HG02885 (cell line): ENCODE measurements at regions not wholly inside any gene's neighbourhood (a gene's known extent, or its start where the extent isn't known, plus 50 kb on each side); places are given as distances from the start of the nearest gene placed in this dataset.

Source experiments
- ATAC-seq: cut with Tn5 transposase; IDR thresholded peaks from one replicate; pipeline ENCODE4 v1.9.1; 2021; ENCODE audit warnings: mild to moderate bottlenecking; ENCODE audit not compliant: unreplicated experiment, poor library complexity

DNA sequence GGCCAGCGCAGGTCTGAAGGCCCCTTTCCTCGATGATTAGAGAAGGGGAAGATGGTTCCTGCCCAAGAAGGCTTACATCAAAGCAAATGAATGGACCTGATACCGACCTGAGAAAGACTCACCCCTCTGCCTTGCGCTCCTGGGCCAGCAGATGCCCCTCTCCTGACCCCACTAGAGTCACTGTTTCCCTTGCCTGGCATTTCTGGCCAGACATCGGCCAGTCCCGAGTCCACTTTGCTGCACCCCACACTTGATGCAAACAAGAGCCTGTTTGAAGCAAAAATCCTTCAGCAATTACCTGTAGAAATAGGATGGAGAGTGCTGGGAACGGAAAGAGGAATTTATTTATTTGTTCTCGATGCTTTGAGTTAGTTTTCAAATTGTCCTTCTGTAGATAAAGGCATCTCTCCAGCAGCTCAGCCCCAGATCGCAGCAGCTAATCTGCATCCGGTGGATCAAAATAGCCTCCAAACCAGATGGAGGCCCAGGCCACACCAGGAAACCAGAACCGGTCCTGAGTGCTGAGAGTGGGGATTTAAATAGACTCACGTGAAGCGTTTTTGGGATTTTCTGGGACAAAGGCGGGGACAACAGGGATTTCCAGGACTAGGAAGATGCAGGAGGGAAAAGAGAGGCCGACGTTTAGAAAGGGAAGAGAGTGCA is 148.6 kb downstream of the TRIM29 start:
- ATAC-seq, result no peak

DNA sequence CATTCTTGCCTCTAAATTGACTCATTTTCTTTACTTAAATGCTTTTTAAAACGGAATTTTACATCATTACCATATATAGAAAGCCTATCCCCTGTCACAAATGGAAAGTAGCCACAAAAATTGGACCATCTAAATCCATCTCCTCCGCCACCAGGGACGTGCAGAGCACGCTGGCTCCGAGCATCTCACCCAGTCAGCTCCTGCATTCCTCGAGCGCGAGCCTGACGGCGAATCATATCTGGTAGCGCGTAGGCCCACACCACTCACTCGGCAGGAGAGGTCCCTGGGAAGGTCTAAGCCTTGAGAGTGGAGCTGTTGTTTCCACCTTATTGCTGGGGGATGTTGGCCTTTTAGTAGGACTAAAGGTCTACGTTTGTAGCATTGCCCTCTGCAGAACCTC is 152.4 kb downstream of the TRIM29 start:
- no peak for ATAC-seq

DNA sequence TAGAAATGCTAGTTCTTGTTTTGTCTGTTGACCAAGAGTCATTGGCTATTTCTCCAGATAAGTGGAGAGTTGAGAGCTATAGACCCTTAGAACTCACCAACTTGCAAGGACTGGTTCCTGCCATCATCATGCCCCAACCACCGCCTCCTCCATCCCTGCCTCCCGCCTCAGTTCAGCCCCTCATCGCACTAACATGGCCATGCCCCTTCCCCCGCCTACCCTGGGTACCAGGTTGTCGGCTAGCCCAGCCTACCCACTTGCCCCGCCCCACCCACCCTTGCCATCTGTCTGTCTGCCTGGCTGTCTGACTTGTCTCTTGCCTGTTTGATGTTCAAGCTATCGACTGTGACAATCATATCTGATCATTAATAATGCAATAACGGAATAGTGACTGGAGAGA is 154.1 kb downstream of the TRIM29 start:
- no peak for ATAC-seq

DNA sequence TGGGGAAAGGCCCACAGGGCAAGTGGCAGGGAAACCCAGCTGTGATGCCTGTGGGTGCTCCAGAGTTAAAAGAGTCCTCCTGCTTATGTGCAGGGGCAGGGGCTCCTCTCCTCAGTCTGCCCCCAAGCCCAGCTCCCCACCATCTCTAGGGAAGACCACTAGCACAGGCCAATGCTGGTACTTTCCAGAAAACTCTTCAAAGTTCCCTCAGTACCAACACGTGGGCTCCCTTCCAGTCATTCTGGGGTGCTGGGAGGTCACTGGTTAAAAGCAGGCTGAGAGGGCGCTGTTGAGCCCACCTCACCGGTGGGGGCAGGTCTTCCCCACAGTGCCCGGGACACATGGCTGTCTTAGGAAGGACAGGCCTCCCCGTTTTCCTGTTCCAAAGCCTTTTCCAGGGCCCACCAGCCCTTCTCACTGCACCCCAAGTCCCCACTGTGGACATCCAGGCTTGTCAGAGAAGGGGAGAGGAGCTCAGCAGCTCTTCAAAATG is 154.6 kb downstream of the TRIM29 start:
- ATAC-seq, result no peak

DNA sequence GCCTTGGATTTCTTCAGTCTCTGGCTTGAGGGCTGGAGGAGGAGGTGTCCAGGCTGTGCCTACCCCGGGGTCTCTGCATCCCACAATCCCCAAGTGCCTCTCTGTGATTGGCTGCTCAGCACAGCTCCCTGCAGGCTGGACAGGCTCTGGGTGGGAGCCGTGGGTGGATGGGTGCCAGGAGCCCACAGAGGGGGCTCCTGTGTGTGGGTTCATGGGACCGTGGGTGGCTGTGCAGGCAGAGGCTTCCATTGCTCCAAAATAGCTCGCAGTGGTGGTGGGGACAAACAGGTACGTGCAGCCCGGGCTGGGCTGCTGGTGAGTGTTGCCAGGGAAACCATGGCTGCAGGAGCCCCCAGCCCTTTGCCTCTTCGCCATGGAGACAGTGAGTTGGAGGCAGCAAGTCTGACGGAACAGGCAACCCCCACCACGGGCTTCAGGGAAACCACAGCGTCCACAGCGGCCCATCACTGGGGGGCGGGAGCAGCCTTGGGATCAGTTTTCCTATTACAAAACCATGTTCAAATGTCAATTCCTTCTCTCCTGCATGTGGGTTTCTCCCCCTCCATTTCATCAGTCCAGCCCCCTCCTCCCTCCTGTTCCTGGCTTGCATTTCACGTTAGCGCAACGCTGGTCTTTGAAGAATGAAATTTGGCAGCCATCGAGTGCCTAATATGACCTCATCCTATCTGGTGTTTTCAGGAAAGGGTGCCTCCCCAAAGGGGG is 155.2 kb downstream of the TRIM29 start:
- no peak for ATAC-seq

DNA sequence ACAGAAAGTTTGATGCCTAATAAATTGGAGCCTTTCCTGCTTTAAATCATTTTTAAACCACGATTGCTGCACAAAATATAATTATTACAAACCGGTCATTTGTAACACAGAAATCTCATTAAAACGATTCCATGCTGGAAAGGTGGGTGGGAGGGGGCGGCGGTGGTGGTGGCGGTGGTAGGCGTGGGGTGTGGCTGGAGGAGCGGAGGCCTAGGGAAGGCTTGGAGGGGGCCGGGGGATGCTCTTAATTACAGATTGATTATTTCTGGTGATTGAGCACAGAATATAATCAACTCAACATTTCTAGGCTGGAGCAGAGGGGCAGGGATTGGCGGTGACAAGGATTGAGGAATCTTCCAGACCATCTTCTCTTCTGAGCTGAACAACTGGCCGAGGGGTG is 157.5 kb downstream of the TRIM29 start:
- no peak for ATAC-seq

DNA sequence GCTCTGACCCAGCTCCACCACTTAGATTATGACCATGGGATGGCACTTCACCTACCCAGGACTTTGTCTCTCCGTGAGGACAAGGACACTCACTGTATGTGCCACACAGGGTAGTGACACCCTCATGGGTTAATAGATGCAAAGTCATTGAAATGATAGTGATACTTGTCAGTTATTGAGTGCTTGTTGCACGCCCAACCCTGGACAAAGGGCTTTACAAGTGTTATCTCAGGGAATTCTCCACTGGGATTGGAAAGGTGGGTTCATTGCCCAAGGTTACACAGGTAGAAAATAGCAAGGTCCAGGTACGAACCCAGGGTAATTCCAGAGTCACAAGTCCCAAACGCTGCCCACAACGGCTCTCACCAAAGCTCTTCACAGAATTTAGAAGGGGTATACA is 158.2 kb downstream of the TRIM29 start:
- no peak for ATAC-seq

DNA sequence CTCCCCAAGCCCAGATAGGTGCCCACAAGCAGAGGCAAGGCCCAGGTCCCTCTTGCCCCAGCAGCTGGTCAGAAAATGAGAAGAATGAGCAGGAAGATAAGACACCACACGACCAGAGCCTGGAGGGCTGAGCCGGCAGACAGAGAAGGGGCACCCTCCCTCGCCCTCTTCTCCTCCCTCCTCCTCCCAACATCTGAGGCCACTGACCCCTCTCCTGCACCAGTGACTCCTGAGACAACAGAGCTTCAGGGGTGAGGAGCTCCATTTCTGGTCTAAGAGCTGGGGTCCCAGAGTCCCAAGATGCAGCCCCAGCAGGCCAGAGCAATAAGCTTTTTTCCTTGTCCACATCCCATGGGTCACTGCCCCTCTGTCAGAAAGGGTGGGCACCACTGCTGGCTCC is 159.2 kb downstream of the TRIM29 start:
- no peak for ATAC-seq

DNA sequence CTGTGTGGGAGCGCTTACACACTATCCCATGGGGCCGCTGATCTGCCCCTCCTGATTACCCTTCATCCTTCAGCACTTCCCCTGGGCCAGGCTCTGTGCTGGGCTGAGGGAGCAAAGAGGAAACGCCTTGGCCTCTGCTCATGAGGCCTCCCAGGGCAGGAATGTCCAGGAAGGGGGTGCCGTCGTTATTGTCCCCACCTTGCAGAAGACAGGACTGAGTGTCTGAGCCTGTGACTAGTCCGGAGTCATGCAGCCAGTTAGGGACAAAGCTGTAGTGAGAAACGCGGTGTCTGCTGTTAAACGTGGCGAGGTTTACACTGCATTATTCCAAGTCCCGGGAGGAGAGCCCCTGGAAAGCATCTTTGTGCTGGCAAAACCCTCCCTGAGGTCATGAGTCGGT is 160.0 kb downstream of the TRIM29 start:
- ATAC-seq, result no peak

DNA sequence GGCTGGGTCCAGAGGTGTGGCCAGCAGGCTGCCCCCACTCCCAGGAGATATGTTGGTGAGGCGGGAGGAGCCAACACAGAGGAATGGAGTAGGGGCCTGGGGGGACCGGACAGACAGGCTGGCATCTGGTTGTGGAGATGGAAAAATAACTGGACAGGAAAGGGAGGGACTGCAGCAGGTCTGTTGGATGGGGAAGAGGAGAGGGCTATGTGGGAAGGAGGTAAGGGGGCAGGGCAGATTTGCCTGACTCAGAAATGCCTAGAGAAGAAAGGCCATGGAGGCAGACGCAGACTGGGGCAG is 160.4 kb downstream of the TRIM29 start:
- no peak for ATAC-seq

DNA sequence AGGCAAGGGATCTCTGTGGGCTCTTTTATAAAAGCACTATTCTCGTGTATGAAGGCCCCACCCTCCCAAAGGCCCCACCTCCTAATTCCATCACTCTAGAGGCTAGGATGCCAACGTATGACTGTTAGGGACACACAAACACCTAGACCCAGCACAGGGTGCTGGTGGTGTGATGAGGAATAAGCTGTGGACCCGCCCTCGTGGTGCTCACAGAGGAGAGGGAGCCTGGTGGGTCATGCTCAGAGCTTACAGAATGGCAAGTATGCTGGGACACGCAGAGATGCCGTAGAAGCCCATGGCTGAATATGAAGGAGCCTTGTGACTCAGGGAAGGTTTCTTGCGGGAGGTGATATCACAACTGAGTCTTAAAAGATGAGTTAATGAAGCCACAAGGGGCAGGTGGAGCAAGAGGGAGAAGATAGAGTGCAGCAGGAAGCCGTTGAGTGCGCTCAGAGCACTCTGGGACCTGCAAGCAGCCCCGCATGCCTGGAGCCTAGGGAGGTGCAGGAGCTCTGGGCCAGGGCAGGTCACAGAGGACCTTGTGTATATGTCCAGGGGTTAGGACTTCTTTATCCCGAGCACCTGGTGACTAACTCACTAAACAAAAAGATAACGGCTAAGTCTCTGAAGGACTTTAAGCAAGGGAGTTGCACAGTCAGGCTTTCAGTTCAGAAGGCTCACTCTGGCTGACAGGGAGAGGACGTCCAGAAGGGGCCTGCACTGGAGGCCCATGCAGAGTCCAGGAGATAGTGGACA is 160.9 kb downstream of the TRIM29 start:
- ATAC-seq, result no peak

DNA sequence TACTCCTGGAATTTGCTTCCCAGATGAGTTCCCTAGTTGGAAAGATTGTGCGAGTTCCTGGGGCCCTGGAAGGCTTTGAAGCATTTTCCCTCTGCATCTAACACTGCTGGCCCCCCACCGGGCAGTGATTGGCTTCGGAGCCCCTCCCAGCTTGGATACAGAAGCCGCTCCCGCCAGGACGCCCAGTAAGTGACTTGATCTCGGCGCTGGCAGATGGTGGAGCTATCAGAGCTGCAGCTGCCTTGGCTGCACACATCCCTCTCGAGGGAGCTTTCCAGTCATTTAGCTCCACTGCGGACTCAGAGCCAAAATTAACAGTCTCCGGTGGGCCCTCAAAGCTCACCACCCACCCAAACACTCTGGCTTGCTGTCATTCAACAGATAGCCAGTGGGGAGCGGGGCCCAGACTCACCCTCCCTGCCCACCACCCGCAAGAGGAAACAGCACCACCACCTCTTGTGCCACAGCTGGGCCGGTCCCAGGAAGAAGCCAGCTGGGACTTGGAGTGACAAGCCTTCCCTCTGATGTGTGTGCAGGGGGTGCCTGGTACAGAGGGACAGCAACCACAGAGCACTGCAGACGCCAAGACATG is 162.3 kb downstream of the TRIM29 start:
- ATAC-seq, result no peak

DNA sequence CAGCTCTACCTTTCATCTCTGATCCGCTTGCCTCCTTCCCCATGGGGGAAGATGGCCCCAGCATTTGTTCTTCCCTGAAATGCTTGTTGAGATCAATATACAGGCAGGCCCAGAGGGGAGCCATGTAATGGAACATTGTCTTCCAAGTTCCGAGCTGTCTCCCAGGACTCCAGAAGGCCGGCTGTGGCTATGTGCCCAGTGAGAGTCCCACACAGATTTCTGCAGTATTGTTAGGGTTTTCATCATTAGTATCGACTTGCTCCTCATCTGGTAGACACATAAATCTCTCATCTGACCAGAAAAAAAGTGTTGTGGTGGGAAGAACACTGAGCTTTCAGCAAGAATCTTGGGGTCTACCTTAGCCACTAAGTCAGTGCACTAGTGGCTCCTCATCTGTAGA is 163.4 kb downstream of the TRIM29 start:
- no peak for ATAC-seq

DNA sequence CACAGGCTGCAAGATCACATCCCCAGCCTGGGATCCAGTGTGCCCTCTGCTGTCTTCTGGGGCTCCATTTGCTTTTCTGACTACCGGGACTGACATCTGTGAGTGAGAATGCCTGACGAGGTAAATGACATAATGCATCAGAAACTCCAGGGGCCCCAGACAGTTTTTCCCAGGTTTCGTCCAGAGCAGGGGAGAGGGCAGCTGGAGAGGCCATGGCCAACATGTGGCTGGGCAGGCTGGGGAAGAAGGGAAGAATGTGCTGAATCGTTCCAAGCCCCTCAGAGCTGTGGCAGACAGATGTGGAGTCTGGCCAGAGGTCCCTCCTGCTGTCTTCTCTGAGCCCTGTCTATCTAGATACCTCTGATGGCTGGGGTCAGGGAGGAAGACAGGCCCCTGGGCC is 163.9 kb downstream of the TRIM29 start:
- no peak for ATAC-seq

DNA sequence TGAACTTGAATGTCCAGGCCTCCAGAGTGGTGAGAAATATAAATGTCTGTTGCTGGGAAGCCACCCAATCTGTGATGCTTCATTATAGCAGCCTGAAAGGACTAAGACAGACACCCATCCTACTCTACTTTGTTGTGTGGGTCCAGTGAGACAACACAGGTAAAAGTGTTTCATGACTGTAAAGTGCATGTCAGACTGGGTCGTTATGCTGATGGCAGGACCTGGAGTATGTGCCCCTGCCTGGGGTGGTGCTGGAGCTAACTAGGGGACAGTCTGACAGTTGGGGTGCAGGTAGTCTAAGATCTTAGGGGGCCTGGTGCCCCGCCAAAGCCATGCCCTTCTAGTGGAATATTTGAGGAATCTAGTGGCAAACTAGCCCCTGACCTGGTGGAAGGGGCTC is 165.6 kb downstream of the TRIM29 start:
- no peak for ATAC-seq

DNA sequence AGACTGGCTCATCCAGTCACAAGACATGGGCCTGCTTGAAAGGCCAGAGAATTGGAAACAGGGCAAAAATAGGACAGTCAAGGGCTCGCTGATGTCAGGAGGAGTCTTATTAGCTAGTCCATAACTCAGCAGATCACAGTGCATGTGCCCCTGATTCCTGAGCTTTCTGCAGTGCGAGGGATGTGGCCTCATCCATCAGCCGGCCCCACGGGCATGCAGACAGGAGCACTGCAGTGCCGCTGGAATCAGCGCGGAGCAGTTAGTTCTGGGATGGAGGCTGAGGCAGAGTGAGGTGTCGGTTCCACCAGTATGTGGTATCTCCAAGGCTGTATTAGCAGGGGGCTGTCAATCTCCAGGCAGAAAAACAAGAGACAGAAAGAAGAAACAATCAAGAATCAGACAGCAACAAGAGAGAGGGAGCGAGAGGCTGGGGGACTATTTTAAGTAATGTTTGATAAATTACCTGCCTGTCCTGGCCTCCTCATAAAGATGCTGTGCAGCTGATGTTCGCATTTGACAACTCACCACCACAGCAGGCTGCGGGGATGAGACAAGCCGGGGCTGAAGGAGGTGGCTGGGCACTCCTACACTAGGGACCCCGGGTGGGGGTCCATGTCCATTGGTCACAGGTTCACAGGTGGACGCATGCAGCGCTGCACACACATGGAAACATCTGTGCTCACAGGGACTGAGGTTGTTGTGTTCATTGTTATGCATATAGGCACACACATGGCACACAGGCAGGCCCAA is 167.2 kb downstream of the TRIM29 start:
- ATAC-seq, result no peak

DNA sequence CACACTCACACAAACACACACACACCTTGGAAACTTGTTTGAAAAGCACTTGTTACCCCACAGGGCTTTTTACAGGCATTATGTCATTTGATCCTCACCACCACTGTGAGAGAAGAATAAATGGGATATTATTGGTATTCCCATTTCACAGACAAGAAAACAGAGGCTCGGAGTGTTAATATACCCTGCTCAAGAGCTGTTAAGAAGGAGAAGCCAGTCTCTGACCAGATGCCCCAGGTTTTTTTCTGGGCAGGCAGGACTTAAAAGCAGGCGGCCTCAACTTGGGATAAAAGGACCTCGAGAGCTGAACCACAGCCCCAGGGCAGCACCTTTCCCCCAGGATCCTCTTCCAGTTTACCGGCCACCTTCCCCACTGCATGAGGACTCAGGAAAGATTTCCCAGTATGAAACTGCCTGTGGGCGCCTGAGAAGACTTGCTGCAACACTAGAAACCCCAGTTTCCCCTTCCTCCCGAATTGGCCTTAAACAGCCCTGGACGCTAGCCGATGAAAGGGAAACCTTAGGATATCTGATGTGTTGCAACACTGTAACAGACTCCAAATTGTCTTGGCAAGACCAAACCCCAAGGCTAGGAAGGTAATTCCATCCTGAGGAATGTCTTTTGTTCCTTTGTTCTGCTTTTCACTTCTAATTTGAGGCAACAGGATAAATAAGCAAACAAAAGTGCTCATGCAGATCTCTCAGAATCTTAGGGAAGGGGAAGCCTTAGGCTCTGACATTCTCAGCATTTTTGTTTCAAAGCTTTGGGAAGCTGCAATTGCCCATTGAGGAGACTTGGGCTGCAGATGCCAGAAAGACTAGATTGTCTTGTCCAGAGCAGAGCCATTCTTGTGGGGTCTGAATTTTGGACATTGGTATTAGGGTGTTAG is 173.5 kb downstream of the TRIM29 start:
- no peak for ATAC-seq

DNA sequence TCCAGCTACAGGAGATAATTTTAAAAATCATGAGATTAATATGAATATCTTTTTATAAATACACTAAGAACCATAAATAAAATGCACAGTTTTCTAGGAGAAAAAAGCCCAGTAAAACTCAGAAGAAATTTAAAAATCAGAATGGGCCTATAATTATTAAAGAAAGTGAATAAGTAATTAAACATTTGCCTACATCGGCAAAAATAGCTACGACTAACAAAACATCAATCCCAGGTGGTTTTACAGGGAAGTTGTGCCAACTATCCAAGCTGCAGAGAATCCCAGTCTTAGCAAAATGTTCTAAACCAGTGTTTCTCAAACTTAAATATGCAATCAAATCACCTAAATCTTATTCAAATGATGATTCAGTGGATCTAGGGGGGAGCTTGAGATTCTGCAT is 180.0 kb downstream of the TRIM29 start:
- no peak for ATAC-seq

DNA sequence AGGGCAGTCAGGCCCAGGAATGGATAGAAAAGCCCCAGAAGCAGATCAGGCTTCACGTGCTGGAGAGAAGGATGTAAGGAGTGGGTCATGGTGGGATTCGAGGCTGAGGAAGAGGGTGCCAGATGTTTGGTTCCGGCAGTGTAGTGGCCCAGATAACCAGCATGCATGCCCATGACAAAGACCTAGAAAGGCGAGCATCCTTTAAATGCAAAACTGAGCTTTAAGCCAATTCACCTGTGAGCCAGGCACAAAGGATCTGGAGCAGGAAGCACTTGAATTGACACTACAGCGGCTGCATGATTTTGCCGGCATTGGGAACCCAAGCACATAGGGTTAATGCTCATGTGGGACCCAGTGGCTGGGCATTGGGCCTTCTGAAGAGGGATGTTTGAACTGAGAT is 185.5 kb downstream of the TRIM29 start:
- no peak for ATAC-seq

DNA sequence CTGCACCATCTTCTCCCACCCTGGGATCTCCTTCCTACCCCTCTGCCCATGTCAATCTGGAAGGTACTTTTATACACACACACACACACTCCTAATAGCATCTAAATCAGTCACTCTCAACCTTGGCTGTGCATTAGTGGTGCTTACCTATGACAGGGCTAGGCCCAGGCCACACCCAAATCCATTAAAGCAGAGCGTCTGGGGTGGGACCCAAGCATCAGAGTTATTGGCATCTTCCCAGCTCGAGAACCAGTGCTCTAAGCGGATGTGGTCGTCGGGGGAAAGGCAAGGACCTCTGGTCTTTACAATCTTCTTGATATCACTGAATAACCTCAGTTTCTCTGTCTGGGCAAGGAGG is 194.6 kb downstream of the TRIM29 start:
- no peak for ATAC-seq
